ENCODE measurements at regions not wholly inside any gene's neighbourhood (a gene's known extent, or its start where the extent isn't known, plus 50 kb on each side); places are given as distances from the start of the nearest gene placed in this dataset.

GRCh38 chr9:14442956-14443355 is 129.0 kb upstream of the NFIB start:
- H3K9me3 ChIP-seq (replicated peaks; ENCODE audit: control insufficient read depth, insufficient read depth, low read depth, low read length): no peaks in the 10 kb centered on the region
- H2AFZ ChIP-seq (ENCODE audit: low read depth, low read length): no peak overlapping the region
- no peaks in the 10 kb centered on the region for H3K36me3 ChIP-seq (ENCODE audit: control insufficient read depth, insufficient read depth, low read length)
- TF ChIP-seq KDM4B (IDR thresholded peaks at IDR 0.05; ENCODE audit: borderline replicate concordance in 2 of 2, low read depth in 1 of 2): no peak
- TF ChIP-seq MCM3 (IDR thresholded peaks at IDR 0.05): no peak
- no peak for TF ChIP-seq ZNF561 (CRISPR knock-in tag; conservative IDR thresholded peaks at IDR 0.05)
- no peak for TF ChIP-seq ZFP30 (CRISPR knock-in tag; IDR thresholded peaks at IDR 0.05; ENCODE audit: borderline replicate concordance)
- no peak for TF ChIP-seq ATF1 (CRISPR knock-in tag; IDR thresholded peaks at IDR 0.05)
- no peak for TF ChIP-seq ATF1 (tag; IDR thresholded peaks at IDR 0.05)
- TF ChIP-seq BACH1 (tag; IDR thresholded peaks at IDR 0.05): no peak
- no peak for TF ChIP-seq RERE (CRISPR knock-in tag; IDR thresholded peaks at IDR 0.05; ENCODE audit: borderline replicate concordance)
- no peaks in the 10 kb centered on the region for H3K9me1 ChIP-seq (ENCODE audit: control insufficient read depth, insufficient read depth, low read length)
- no peaks in the 10 kb centered on the region for H4K20me1 ChIP-seq (replicated peaks; ENCODE audit: control insufficient read depth, insufficient read depth, low read length)
- WGBS (ENCODE audit: insufficient coverage, low coverage, missing lambda C conversion rate): 75% methylated on average over 2 of the region's 6 CpGs
- FAIRE-seq: no peak
- no peaks in the 10 kb centered on the region for H3K79me2 ChIP-seq (ENCODE audit: control insufficient read depth, insufficient read depth, low read length)
- in situ Hi-C loops (cut with MboI): loop anchor here (10.0 to 25.0 kb wide), 3 partner anchors 322 to 1006 kb away; no protein-coding TSS in a partner anchor
- DNase-seq (ENCODE audit: extremely low read depth in 1 of 4, low spot score in 3 of 4): no peak
- H3K4me3 ChIP-seq: no peak overlapping the region
- no peaks in the 10 kb centered on the region for H3K27me3 ChIP-seq (ENCODE audit: control insufficient read depth in 2 of 2, insufficient read depth in 2 of 2, low read length in 2 of 2)
- BruUV-seq (replicated peaks): no TSS peak
- CTCF ChIA-PET (ENCODE audit: low intra/inter-chr PET ratio): no interaction called here
- peaks cover 0 to 7% of the 10 kb centered on the region in 2 experiments; a peak in 3 of 5 replicates for H3K4me1 ChIP-seq (replicated peaks in 1 of 2; ENCODE audit: control insufficient read depth in 2 of 2, insufficient read depth in 2 of 2, low read length in 2 of 2)
- H3K27ac ChIP-seq (ENCODE audit: extremely low read depth, low read depth, low read length): no peak overlapping the region
- POLR2A ChIA-PET: no interaction called here
- no peak overlapping the region for H3K9ac ChIP-seq (ENCODE audit: insufficient read depth in 1 of 2, low read depth in 2 of 2, low read length in 2 of 2)
- no peak overlapping the region for H3K4me2 ChIP-seq (ENCODE audit: insufficient read depth, low read length)
- intact Hi-C loops (cut with micrococcal nuclease): no loop called here
- ATAC-seq: no peak

Measured in K562 (cell line).